Keratinocyte (primary cell): ENCODE measurements at regions not wholly inside any gene's neighbourhood (a gene's known extent, or its start where the extent isn't known, plus 50 kb on each side); places are given as distances from the start of the nearest gene placed in this dataset.
"Not testable (repeated sequence)": the region's sequence is repeated elsewhere in the genome, so short reads cannot be mapped to it uniquely, and the experiment has no call there.

Source experiments
- CTCF ChIP-seq, 3 experiments: IDR thresholded peaks in 1 of 3; conservative IDR thresholded peaks in 1 of 3; optimal IDR thresholded peaks in 1 of 3; 2 replicates in 2 of 3; 3 replicates in 1 of 3; pipeline versions ENCODE3 to v1.5.1; 2011; ENCODE audit warnings: low read length in 3 of 3, mild to moderate bottlenecking in 3 of 3, moderate library complexity in 2 of 3, control low read depth in 1 of 3, inconsistent platforms in 1 of 3; ENCODE audit not compliant: insufficient read depth in 2 of 3; ENCODE audit errors: extremely low read depth in 1 of 3
- EZH2 ChIP-seq: IDR thresholded peaks from one replicate; pipeline ENCODE4 v1.6.1; 2012; ENCODE audit warnings: inconsistent platforms, mild to moderate bottlenecking, low read length, moderate library complexity

GRCh38 chr13:54132720-54133119 lies 1104.1 kb downstream of the OLFM4 start:
- TF ChIP-seq CTCF (optimal IDR thresholded peaks at IDR 0.05 in 1 of 3, IDR thresholded peaks at IDR 0.05 in 1 of 3, conservative IDR thresholded peaks at IDR 0.05 in 1 of 3; ENCODE audit: extremely low read depth in 1 of 3, insufficient read depth in 2 of 3, low read length in 3 of 3); EZH2: not testable (repeated sequence)
